Stimulated activated naive B cell treated with anti-CD40 and anti-IgM and Interleukin-4, amounts not matched to agents 10 μg/mL and 1 μg/mL and 100 μg/mL, for 72 hours (primary cell): ENCODE measurements at regions not wholly inside any gene's neighbourhood (a gene's known extent, or its start where the extent isn't known, plus 50 kb on each side); places are given as distances from the start of the nearest gene placed in this dataset.
"Not testable (repeated sequence)": the region's sequence is repeated elsewhere in the genome, so short reads cannot be mapped to it uniquely, and the experiment has no call there.

ENCODE experiments used
- ATAC-seq, 2 donors: fragments of 150-1000 bp; cut with Tn5 transposase; replicated peaks; 2 replicates each; pipeline ENCODE4 v1.10.0; 2021; ENCODE audit warnings: moderate library complexity in 1 of 2
- DNase-seq: peaks from one replicate; pipeline ENCODE4 v3.0.0; 2021
- H3K27ac Mint-ChIP-seq: one replicate; pipeline ENCODE4 v1.8.0; 2022; ENCODE audit warnings: mild to moderate bottlenecking, mixed read lengths
- H3K27me3 Mint-ChIP-seq, 2 donors: one replicate each; pipeline ENCODE4 v1.8.0; 2022; ENCODE audit warnings: mixed read lengths in 2 of 2
- H3K36me3 Mint-ChIP-seq, 2 donors: one replicate each; pipeline ENCODE4 v1.8.0; 2022; ENCODE audit warnings: mixed read lengths in 2 of 2, mild to moderate bottlenecking in 1 of 2
- H3K4me1 Mint-ChIP-seq, 2 donors: one replicate each; pipeline ENCODE4 v1.8.0; 2022; ENCODE audit warnings: mixed read lengths in 2 of 2, mild to moderate bottlenecking in 1 of 2
- H3K4me3 Mint-ChIP-seq, 2 donors: one replicate each; pipeline ENCODE4 v1.8.0; 2022; ENCODE audit warnings: mild to moderate bottlenecking in 2 of 2, mixed read lengths in 2 of 2, moderate library complexity in 1 of 2
- H3K9me3 Mint-ChIP-seq, 2 donors: one replicate each; pipeline ENCODE4 v1.8.0; 2022; ENCODE audit warnings: mixed read lengths in 2 of 2, mild to moderate bottlenecking in 1 of 2

DNA sequence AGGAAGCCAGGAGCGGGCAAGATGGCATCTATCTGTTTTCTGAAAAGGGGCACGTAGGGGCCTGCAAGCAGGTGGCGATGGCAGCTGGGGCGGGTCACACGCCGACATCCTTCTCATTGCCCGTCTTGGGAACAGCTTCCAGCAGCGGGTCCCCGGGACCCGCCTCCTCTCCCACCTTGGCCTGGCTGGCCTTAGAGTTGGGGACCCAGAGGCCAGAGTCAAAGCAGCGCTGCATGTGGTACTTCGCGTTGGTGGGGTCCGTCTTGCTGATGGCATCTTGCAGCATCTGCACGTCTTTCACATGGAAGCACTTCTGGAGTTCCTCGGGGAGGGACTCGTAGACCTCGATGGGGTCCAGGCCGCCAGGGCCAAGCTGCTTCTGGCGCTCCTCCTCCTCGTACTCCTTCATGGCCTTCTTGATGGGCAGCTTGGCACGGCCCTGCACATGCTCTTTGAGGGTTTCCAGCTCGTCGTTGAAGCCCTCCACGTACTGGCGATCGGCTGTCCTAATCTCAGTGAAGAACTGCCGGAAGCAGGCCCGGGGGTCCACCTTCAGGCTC is 127.6 kb upstream of the CLINT1 start:
- DNase-seq (no peak), ATAC-seq (no peak)
- peaks cover 8 to 12% of the 10 kb centered on the region in 2 donors for H3K27me3 Mint-ChIP-seq
- no peaks in the 10 kb centered on the region for H3K9me3 Mint-ChIP-seq
- H3K4me3 Mint-ChIP-seq, result no peak overlapping the region
- H3K4me1 Mint-ChIP-seq, result no peaks in the 10 kb centered on the region
- H3K36me3 Mint-ChIP-seq, result no peaks in the 10 kb centered on the region
- H3K27ac Mint-ChIP-seq, result no peak overlapping the region

- DNase-seq (no peak), ATAC-seq (no peak)
- Mint-ChIP-seq H3K4me3 (no peak overlapping the region), H3K27me3 (peaks cover 1 to 9% of the 10 kb centered on the region in 2 donors), H3K9me3 (no peaks in the 10 kb centered on the region), H3K27ac (no peak overlapping the region), H3K36me3 (no peaks in the 10 kb centered on the region), H3K4me1 (no peaks in the 10 kb centered on the region)
These were observed 125.7 kb upstream of the CLINT1 start for GRCh38 chr5:157984611-157985010.

GRCh38 chr5:157983906-157984551 is 125.1 kb upstream of the CLINT1 start:
- Mint-ChIP-seq H3K27me3 (peaks cover 0 to 4% of the 10 kb centered on the region in 2 donors), H3K9me3 (no peaks in the 10 kb centered on the region), H3K36me3 (no peaks in the 10 kb centered on the region), H3K27ac (no peak overlapping the region), H3K4me3 (no peak overlapping the region), H3K4me1 (no peaks in the 10 kb centered on the region)
- DNase-seq (no peak), ATAC-seq (no peak)

- no peak for ATAC-seq
- DNase-seq, result no peak
- Mint-ChIP-seq H3K36me3 (no peaks in the 10 kb centered on the region), H3K9me3 (no peaks in the 10 kb centered on the region), H3K4me3 (no peak overlapping the region), H3K27ac (no peak overlapping the region), H3K4me1 (no peaks in the 10 kb centered on the region), H3K27me3 (peaks cover 12 to 15% of the 10 kb centered on the region in 2 donors)
These were observed 119.1 kb upstream of the CLINT1 start for GRCh38 chr5:157978061-157978460.

DNA sequence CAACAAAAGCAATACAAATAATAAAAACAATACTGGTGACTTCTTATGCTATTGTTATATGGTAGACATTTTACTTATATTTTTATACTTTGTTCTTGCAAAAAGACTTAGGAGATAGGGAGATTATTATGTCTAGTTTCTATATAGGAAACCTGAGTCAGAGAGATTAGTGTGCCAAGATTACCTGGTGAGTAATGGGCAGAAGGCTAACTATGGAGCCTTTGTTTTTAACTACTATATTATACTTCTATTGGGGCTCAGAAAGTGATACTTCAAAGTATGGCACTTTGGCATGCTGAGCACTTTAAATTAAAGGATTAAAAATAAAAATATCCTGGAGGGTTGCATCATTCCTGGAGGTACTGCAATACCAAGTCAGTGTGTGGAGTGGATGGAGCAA is 117.5 kb upstream of the CLINT1 start:
- Mint-ChIP-seq H3K36me3 (no peaks in the 10 kb centered on the region), H3K4me3 (no peak overlapping the region), H3K9me3 (no peaks in the 10 kb centered on the region), H3K27ac (no peak overlapping the region), H3K27me3 (peaks cover 13 to 15% of the 10 kb centered on the region in 2 donors), H3K4me1 (no peaks in the 10 kb centered on the region)
- no peak for DNase-seq
- ATAC-seq, result no peak

GRCh38 chr5:157972579-157972978 is 113.6 kb upstream of the CLINT1 start:
- no peak for DNase-seq
- Mint-ChIP-seq H3K27me3 (peaks cover 13 to 15% of the 10 kb centered on the region in 2 donors), H3K4me1 (no peaks in the 10 kb centered on the region), H3K9me3 (no peaks in the 10 kb centered on the region), H3K27ac (no peak overlapping the region), H3K36me3 (no peaks in the 10 kb centered on the region), H3K4me3 (no peak overlapping the region)
- no peak for ATAC-seq

GRCh38 chr5:157971571-157972216 is 112.7 kb upstream of the CLINT1 start:
- Mint-ChIP-seq H3K27me3 (peaks cover 13 to 15% of the 10 kb centered on the region in 2 donors), H3K27ac (no peak overlapping the region), H3K4me3 (no peak overlapping the region), H3K9me3 (no peaks in the 10 kb centered on the region), H3K4me1 (no peaks in the 10 kb centered on the region), H3K36me3 (no peaks in the 10 kb centered on the region)
- DNase-seq (no peak), ATAC-seq (no peak)

GRCh38 chr5:157968570-157968969 is 109.6 kb upstream of the CLINT1 start:
- not testable (repeated sequence) for DNase-seq, H3K9me3 Mint-ChIP-seq, H3K4me3 Mint-ChIP-seq, H3K4me1 Mint-ChIP-seq, ATAC-seq, H3K27ac Mint-ChIP-seq, H3K27me3 Mint-ChIP-seq, H3K36me3 Mint-ChIP-seq

- H3K4me1 Mint-ChIP-seq, result no peaks in the 10 kb centered on the region
- H3K27me3 Mint-ChIP-seq, result no peaks in the 10 kb centered on the region
- H3K36me3 Mint-ChIP-seq, result no peaks in the 10 kb centered on the region
- no peaks in the 10 kb centered on the region for H3K9me3 Mint-ChIP-seq
- ATAC-seq (no peak), DNase-seq (no peak)
- H3K27ac Mint-ChIP-seq, result no peak overlapping the region
- H3K4me3 Mint-ChIP-seq, result no peak overlapping the region
These were observed 107.0 kb upstream of the CLINT1 start for GRCh38 chr5:157965989-157966388.

DNA sequence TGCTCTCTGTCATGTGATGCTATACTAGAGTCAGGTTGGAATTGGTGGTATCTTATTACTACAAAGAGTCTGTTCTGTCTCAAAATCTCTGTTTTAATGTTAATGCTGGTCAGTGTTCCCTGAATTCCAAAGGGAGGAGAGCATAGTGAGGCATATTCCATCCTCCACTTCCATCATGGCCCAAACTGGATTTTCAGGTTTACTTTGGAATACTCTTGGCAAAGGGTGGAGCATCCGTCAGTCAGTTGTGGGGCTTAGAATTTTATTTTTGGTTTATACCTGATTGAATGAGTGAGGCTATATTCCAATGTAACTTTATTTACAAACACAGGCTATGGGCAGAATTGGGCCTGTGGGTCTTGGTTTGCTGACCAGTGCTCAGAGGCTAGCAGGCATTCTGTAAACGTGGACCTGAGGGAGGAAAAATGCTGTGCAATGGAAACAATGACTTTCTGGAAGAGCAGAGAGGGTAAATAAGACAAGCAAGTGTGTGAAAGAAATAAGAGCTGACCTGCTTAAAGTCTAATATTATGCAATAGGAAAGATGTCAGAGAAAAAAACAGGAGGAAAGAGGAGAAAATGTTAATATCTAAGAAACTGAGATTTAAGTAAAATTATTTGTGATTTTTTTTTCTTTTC is 106.2 kb upstream of the CLINT1 start:
- H3K27me3 Mint-ChIP-seq, result no peaks in the 10 kb centered on the region
- no peaks in the 10 kb centered on the region for H3K4me1 Mint-ChIP-seq
- no peaks in the 10 kb centered on the region for H3K9me3 Mint-ChIP-seq
- H3K27ac Mint-ChIP-seq, result no peak overlapping the region
- H3K4me3 Mint-ChIP-seq, result no peak overlapping the region
- no peak for ATAC-seq
- no peaks in the 10 kb centered on the region for H3K36me3 Mint-ChIP-seq
- no peak for DNase-seq

GRCh38 chr5:157963761-157964160 is 104.8 kb upstream of the CLINT1 start:
- H3K9me3 Mint-ChIP-seq, result no peaks in the 10 kb centered on the region
- H3K27me3 Mint-ChIP-seq, result no peaks in the 10 kb centered on the region
- no peak overlapping the region for H3K4me3 Mint-ChIP-seq
- H3K36me3 Mint-ChIP-seq, result no peaks in the 10 kb centered on the region
- DNase-seq (no peak), ATAC-seq (no peak)
- H3K4me1 Mint-ChIP-seq, result no peaks in the 10 kb centered on the region
- H3K27ac Mint-ChIP-seq, result no peak overlapping the region

DNA sequence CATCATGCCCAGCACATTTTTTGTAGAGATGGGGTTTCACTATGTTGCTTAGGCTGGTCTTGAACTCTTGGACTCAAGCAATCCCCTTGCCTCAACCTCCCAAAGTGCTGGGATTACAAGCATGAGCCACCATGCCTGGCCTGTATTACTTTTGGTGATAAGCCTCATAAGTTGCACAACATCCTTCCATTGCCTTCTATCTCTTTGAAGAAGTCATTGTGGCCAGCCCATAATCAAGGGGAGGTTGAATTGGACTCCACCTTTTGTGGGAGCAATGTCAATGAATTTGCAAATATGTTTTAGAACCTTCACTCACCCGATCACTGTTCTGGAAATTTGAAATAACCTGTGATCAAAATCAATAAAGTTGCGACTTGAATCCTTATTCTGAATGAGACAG is 104.3 kb upstream of the CLINT1 start:
- no peaks in the 10 kb centered on the region for H3K9me3 Mint-ChIP-seq
- no peak overlapping the region for H3K4me3 Mint-ChIP-seq
- H3K36me3 Mint-ChIP-seq, result no peaks in the 10 kb centered on the region
- H3K27me3 Mint-ChIP-seq, result no peaks in the 10 kb centered on the region
- no peaks in the 10 kb centered on the region for H3K4me1 Mint-ChIP-seq
- ATAC-seq, result no peak
- DNase-seq, result no peak
- no peak overlapping the region for H3K27ac Mint-ChIP-seq

DNA sequence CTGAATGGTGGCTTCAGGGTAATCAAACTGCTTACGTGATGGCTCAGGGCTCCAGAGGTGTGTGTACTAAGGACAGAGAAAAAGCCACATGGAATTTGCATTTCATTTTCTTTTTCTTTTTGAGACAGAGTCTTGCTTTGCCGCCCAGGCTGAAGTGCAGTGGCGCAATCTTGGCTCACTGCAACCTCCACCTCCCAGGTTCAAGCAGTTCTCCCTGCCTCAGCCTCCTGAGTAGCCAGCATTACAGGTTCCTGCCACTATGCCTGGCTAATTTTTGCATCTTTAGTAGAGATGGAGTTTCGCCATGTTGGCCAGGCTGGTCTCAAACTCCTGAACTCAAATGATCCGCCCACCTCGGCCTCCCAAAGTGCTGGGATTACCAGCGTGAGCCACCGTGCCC is 103.7 kb upstream of the CLINT1 start:
- not testable (repeated sequence) for H3K36me3 Mint-ChIP-seq, H3K4me1 Mint-ChIP-seq, ATAC-seq, H3K27me3 Mint-ChIP-seq, H3K27ac Mint-ChIP-seq, H3K4me3 Mint-ChIP-seq, H3K9me3 Mint-ChIP-seq, DNase-seq

GRCh38 chr5:157961896-157962590 is 103.1 kb upstream of the CLINT1 start:
- no peaks in the 10 kb centered on the region for H3K4me1 Mint-ChIP-seq
- H3K9me3 Mint-ChIP-seq, result no peaks in the 10 kb centered on the region
- no peaks in the 10 kb centered on the region for H3K36me3 Mint-ChIP-seq
- no peak overlapping the region for H3K4me3 Mint-ChIP-seq
- no peaks in the 10 kb centered on the region for H3K27me3 Mint-ChIP-seq
- no peak for DNase-seq
- ATAC-seq, result no peak
- no peak overlapping the region for H3K27ac Mint-ChIP-seq
